ENCODE measurements at regions not wholly inside any gene's neighbourhood (a gene's known extent, or its start where the extent isn't known, plus 50 kb on each side); places are given as distances from the start of the nearest gene placed in this dataset.

DNA sequence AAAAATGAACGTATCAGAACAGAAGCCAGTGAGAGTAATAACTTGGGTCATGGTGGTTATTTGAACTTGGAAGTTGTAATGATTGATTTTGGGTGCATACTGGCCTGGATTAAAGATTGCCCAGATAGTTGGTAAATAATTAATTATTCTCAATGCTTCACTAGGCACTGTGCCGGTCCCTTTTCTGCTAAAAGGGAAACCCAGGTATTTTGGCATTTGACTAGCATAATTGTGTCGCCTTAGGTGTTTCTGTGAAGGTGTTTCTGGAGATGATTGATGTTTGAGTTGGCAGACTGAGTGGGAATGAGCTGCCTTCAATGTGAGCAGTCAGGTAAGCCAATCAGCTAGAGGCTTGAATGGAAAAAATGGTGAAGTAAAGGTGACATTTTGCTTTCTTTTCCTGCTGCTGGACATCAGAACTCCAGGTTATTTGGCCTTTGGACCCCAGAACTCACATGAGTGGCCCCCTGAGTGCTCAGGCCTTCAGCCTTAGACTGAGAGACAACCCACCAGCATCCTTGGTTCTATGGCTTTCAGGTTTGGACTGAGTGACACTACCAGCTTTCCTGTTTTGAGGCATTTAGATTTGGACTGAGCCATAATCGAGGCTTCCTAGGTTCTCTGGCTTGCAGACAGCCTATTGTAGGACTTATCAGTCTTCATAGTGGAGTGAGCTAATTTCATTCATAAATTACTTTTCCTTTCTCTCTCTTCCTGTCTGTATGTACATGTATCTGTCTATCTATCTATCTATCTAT lies 120.7 kb upstream of the PAPPA start:
- Mint-ChIP-seq H3K4me1 (ENCODE audit: low read depth, unreplicated experiment) (no peaks in the 10 kb centered on the region), H3K9me3 (ENCODE audit: unreplicated experiment) (peaks cover 2% of the 10 kb centered on the region), H3K4me3 (ENCODE audit: unreplicated experiment) (no peak overlapping the region), H3K27ac (ENCODE audit: unreplicated experiment) (no peak overlapping the region), H3K27me3 (ENCODE audit: unreplicated experiment) (no peaks in the 10 kb centered on the region), H3K36me3 (ENCODE audit: unreplicated experiment) (peaks cover 7% of the 10 kb centered on the region)
- DNase-seq, result no peak
- TF ChIP-seq, protein P1, sequence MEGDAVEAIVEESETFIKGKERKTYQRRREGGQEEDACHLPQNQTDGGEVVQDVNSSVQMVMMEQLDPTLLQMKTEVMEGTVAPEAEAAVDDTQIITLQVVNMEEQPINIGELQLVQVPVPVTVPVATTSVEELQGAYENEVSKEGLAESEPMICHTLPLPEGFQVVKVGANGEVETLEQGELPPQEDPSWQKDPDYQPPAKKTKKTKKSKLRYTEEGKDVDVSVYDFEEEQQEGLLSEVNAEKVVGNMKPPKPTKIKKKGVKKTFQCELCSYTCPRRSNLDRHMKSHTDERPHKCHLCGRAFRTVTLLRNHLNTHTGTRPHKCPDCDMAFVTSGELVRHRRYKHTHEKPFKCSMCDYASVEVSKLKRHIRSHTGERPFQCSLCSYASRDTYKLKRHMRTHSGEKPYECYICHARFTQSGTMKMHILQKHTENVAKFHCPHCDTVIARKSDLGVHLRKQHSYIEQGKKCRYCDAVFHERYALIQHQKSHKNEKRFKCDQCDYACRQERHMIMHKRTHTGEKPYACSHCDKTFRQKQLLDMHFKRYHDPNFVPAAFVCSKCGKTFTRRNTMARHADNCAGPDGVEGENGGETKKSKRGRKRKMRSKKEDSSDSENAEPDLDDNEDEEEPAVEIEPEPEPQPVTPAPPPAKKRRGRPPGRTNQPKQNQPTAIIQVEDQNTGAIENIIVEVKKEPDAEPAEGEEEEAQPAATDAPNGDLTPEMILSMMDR (IDR thresholded peaks at IDR 0.05; ENCODE audit: partially characterized antibody, unreplicated experiment), result no peak

DNA sequence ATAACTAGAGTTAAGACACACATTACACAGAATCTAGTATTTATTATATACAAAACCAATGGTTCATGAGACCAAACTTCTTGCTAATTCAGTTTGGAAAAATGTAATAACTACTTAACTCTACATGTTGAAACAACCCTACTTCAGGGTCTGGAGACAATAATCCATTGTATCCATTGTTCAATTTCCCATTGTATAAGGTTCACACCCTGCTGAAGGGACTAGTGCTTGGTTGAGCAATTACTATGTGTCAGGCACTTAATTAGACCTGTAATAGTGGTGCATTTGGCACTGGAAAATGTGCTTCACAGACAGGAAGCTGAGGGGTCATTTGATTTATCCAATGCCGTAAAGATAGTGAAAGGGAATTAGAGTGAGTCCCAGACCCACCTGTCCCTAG lies 114.3 kb upstream of the PAPPA start:
- H3K36me3 Mint-ChIP-seq (ENCODE audit: unreplicated experiment), result no peaks in the 10 kb centered on the region
- H3K4me3 Mint-ChIP-seq (ENCODE audit: unreplicated experiment), result no peak overlapping the region
- H3K27me3 Mint-ChIP-seq (ENCODE audit: unreplicated experiment), result no peaks in the 10 kb centered on the region
- TF ChIP-seq, protein P1 (IDR thresholded peaks at IDR 0.05; ENCODE audit: partially characterized antibody, unreplicated experiment), result no peak
- no peak for DNase-seq
- H3K9me3 Mint-ChIP-seq (ENCODE audit: unreplicated experiment), result no peaks in the 10 kb centered on the region
- H3K27ac Mint-ChIP-seq (ENCODE audit: unreplicated experiment), result no peak overlapping the region
- H3K4me1 Mint-ChIP-seq (ENCODE audit: low read depth, unreplicated experiment), result no peaks in the 10 kb centered on the region

DNA sequence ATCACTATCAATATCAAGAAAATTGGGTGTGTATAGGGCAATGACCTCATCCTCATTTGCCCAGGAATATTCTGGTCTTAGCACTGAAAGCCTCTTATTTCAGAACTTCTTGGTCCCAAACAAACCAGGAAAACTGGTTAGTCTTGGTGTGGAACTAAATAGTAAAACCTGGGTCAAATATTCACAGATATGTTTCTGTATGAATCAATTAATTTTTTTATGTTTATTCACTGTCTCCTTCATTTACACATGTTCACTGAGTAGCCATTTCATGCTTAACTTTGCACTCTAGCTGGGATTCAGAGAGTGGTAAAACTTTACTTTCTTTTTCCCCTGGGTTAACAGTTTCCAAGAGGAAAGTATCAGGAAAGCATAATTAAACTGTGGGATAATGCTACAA lies 113.7 kb upstream of the PAPPA start:
- DNase-seq, result no peak
- TF ChIP-seq, protein P1 (IDR thresholded peaks at IDR 0.05; ENCODE audit: partially characterized antibody, unreplicated experiment), result no peak
- H3K9me3 Mint-ChIP-seq (ENCODE audit: unreplicated experiment), result no peaks in the 10 kb centered on the region
- no peaks in the 10 kb centered on the region for H3K4me1 Mint-ChIP-seq (ENCODE audit: low read depth, unreplicated experiment)
- H3K27me3 Mint-ChIP-seq (ENCODE audit: unreplicated experiment), result no peaks in the 10 kb centered on the region
- H3K4me3 Mint-ChIP-seq (ENCODE audit: unreplicated experiment), result no peak overlapping the region
- H3K27ac Mint-ChIP-seq (ENCODE audit: unreplicated experiment), result no peak overlapping the region
- no peaks in the 10 kb centered on the region for H3K36me3 Mint-ChIP-seq (ENCODE audit: unreplicated experiment)

DNA sequence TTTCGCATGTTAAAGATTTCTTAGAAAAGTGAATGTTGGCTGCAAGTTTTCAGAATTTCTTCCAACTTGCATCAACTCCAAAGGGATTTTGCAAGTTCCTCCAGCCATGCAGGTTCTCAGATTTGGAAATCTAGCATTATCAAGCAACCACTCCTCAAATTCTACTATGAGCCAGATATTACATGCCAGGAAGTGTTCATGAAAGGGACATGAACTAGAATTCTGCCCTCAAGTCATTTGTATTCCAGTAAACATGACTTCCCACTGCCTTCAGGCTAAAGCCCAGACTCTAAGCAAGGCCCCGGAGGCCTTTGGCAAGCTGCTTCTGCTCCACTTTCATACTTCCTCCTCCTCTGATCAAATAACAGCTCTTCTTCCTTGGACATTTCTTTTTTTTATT lies 111.3 kb upstream of the PAPPA start:
- no peaks in the 10 kb centered on the region for H3K36me3 Mint-ChIP-seq (ENCODE audit: unreplicated experiment)
- H3K9me3 Mint-ChIP-seq (ENCODE audit: unreplicated experiment), result no peaks in the 10 kb centered on the region

GRCh38 chr9:116045083-116045482 lies 108.5 kb upstream of the PAPPA start:
- H3K4me1 Mint-ChIP-seq (ENCODE audit: low read depth, unreplicated experiment), result no peaks in the 10 kb centered on the region
- H3K9me3 Mint-ChIP-seq (ENCODE audit: unreplicated experiment), result no peaks in the 10 kb centered on the region
- no peak for DNase-seq
- no peaks in the 10 kb centered on the region for H3K27me3 Mint-ChIP-seq (ENCODE audit: unreplicated experiment)
- TF ChIP-seq, protein P1 (IDR thresholded peaks at IDR 0.05; ENCODE audit: partially characterized antibody, unreplicated experiment), result no peak
- H3K4me3 Mint-ChIP-seq (ENCODE audit: unreplicated experiment), result no peak overlapping the region
- no peak overlapping the region for H3K27ac Mint-ChIP-seq (ENCODE audit: unreplicated experiment)
- no peaks in the 10 kb centered on the region for H3K36me3 Mint-ChIP-seq (ENCODE audit: unreplicated experiment)

More for the DNA sequence above, 111.3 kb upstream of the PAPPA start:
- DNase-seq, result no peak
- Mint-ChIP-seq H3K4me1 (ENCODE audit: low read depth, unreplicated experiment) (no peaks in the 10 kb centered on the region), H3K27ac (ENCODE audit: unreplicated experiment) (no peak overlapping the region), H3K4me3 (ENCODE audit: unreplicated experiment) (no peak overlapping the region), H3K27me3 (ENCODE audit: unreplicated experiment) (no peaks in the 10 kb centered on the region)
- TF ChIP-seq, protein P1 (IDR thresholded peaks at IDR 0.05; ENCODE audit: partially characterized antibody, unreplicated experiment), result no peak

Measured in glutamatergic neuron (in vitro differentiated cells).